Anterior cingulate cortex (tissue), 58 donors: ENCODE measurements at regions not wholly inside any gene's neighbourhood (a gene's known extent, or its start where the extent isn't known, plus 50 kb on each side); places are given as distances from the start of the nearest gene placed in this dataset.
"Not testable (repeated sequence)": the region's sequence is repeated elsewhere in the genome, so short reads cannot be mapped to it uniquely, and the experiment has no call there.

Experiments
- DNase-seq, 58 donors: peaks; one replicate each; lab custom pipeline; 2025; lab: John Stamatoyannopoulos, UW

DNA sequence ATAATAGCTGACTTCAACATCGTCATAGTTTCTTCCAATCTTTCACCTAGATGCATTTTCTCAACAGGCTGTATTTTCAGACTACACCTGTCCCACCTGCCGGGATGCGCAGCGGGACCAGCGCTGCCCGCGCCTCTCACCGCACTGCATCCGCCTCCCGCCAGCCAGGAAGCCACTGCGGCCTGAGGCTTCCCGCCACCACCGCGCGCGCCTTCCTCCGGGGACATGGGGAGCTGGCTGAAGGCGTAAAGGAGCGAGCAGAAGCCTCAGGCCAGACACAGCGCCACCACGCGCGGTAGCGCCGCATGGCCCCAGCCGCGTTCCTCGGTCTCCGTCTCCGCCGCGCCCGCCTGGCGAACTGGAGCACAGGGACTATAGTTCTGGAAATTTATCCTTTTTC is 135.7 kb upstream of the TEKT4 start:
- DNase-seq, result not testable (repeated sequence)

GRCh38 chr2:94737145-94737544 is 134.1 kb upstream of the TEKT4 start:
- not testable (repeated sequence) for DNase-seq

- DNase-seq, result not testable (repeated sequence)
Measured at GRCh38 chr2:94737736-94738342, 133.4 kb upstream of the TEKT4 start.

DNA sequence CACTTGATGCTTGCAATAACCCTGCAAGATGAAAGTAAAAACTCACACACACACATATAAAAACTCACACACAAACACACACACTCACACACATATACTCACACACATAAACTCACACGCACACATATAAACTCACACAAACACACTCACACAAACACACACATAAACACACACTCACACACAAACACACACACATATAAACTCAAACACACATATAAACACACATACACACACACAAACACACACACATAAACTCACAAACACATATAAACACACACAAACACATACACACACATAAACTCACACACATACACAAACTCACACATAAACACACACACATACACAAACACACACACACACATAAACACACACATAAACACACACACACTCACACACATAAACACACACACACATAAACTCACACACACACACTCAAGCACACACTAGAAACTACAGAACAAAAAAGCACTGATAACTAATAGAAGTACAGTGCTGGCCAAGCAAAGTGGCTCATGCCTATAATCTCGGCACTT is 117.7 kb upstream of the TEKT4 start:
- no peak for DNase-seq

DNA sequence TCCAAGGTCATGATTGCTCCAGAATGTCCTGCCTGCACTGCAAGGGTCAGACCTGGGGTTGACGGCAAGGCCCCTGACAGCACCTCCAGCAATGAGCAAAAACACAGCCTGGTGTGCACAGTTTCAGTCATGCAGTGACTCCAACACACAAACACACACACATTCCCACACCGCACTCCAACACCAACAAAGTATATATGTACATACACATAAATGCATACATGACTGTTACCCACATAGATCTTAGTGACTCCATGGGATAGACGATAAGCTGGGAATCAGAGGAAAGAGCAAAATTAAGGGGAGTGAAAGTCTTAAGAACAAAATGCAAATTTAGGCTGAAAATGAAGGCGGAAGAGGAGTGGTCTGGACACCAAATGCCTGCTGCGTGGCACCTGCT is 112.7 kb upstream of the TEKT4 start:
- DNase-seq, result no peak

- no peak for DNase-seq
Measured at GRCh38 chr2:94759211-94759610, 112.0 kb upstream of the TEKT4 start.

GRCh38 chr2:94762600-94762999 is 108.6 kb upstream of the TEKT4 start:
- DNase-seq, result no peak

DNA sequence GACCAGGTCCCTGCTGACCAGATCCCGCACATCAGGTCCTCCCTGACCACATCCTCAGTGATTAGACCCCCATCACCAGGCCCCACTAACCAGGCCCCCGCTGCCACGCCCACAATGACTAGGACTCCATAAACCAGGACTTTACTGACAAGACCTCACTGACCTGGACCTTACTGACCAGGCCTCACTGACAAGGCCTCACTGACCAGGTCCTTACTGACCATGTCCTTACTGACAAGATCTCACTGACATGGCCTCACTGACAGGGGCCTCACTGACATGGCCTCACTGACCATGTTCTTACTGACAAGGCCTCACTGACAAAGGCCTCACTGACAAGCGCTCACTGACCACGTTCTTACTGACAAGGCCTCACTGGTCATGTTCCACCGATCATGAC is 107.9 kb upstream of the TEKT4 start:
- no peak for DNase-seq

DNA sequence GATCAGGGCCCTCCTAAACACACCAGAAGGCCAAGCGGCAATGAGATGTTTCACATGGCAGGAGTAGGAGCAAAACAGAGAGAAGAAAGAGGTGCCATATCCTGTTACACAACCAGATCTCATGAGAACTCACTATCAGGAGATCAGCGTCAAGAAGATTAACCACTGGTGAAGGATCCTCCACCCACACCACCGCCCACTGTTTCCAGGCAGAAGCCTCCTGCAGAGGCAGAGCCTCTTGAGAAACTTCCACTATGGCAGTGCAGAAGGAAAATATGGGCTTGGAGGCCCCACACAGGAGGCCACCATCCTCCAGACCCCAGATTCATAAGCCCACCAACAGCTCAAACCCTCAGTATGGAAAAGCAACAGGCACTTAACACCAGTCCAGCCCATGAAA is 106.9 kb upstream of the TEKT4 start:
- not testable (repeated sequence) for DNase-seq

- DNase-seq, result no peak
Measured at GRCh38 chr2:94767336-94767735, 103.9 kb upstream of the TEKT4 start.

GRCh38 chr2:94769733-94770132 is 101.5 kb upstream of the TEKT4 start:
- DNase-seq, result no peak

- no peak for DNase-seq
Measured at GRCh38 chr2:94774851-94775250, 96.4 kb upstream of the TEKT4 start.

DNA sequence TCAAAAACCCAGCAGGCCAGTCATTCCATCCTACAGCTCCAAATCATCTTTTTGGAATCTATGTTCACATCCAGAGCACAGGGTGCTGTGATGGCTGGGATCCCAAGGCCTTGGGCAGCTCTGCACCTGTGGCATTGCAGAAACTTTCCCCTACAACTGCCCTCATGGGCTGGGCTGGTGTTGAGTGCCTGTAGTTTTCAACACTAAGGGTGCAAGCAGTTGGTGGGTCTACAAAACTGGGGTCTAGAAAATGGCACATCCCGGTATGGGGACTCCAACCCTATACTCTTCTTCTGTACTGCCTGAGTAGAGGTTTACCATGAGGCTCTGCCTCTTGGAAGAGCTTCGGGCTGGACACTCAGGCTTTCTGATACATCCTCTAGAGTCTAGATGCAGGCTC is 95.2 kb upstream of the TEKT4 start:
- DNase-seq, result no peak

- DNase-seq, result not testable (repeated sequence)
Measured at GRCh38 chr2:94785105-94785504, 86.1 kb upstream of the TEKT4 start.

- not testable (repeated sequence) for DNase-seq
Measured at GRCh38 chr2:94786424-94786823, 84.8 kb upstream of the TEKT4 start.

- not testable (repeated sequence) for DNase-seq
Measured at GRCh38 chr2:94790169-94790568, 81.1 kb upstream of the TEKT4 start.

GRCh38 chr2:94797235-94797634 is 74.0 kb upstream of the TEKT4 start:
- not testable (repeated sequence) for DNase-seq
